ENCODE measurements at regions not wholly inside any gene's neighbourhood (a gene's known extent, or its start where the extent isn't known, plus 50 kb on each side); places are given as distances from the start of the nearest gene placed in this dataset.

GRCh38 chr1:43042127-43042526, 83.5 kb upstream of the SLC2A1 start:
- TF ChIP-seq CTCF (IDR thresholded peaks at IDR 0.05; ENCODE audit: low read depth, low read length) (no peak), MAX (IDR thresholded peaks at IDR 0.05; ENCODE audit: low read depth, low read length) (no peak), POLR2A (IDR thresholded peaks at IDR 0.05; ENCODE audit: extremely low read depth, insufficient read length) (no peak)

All from NB4 (cell line).